Mucosa of stomach (tissue), 1 donor: ENCODE measurements at regions not wholly inside any gene's neighbourhood (a gene's known extent, or its start where the extent isn't known, plus 50 kb on each side); places are given as distances from the start of the nearest gene placed in this dataset.

ENCODE experiments used
- H3K27me3 ChIP-seq: one replicate; pipeline ENCODE4 v1.7.0; 2013; ENCODE audit warnings: mild to moderate bottlenecking, low read length; ENCODE audit not compliant: control insufficient read depth, insufficient read depth
- H3K36me3 ChIP-seq: one replicate; pipeline ENCODE4 v1.7.0; 2013; ENCODE audit warnings: low read length; ENCODE audit not compliant: control insufficient read depth, insufficient read depth
- H3K4me1 ChIP-seq: one replicate; pipeline ENCODE4 v1.7.0; 2013; ENCODE audit warnings: mild to moderate bottlenecking, low read length; ENCODE audit not compliant: control insufficient read depth, insufficient read depth
- H3K4me3 ChIP-seq: one replicate; pipeline ENCODE4 v1.7.0; 2013; ENCODE audit warnings: low read length
- H3K9ac ChIP-seq: one replicate; pipeline ENCODE4 v1.7.0; 2013; ENCODE audit warnings: mild to moderate bottlenecking, low read length, moderate library complexity
- H3K9me3 ChIP-seq: one replicate; pipeline ENCODE4 v1.7.0; 2013; ENCODE audit warnings: mild to moderate bottlenecking, low read length, moderate library complexity; ENCODE audit not compliant: control insufficient read depth
- donor health status: Pancreatic carcinoma.

DNA sequence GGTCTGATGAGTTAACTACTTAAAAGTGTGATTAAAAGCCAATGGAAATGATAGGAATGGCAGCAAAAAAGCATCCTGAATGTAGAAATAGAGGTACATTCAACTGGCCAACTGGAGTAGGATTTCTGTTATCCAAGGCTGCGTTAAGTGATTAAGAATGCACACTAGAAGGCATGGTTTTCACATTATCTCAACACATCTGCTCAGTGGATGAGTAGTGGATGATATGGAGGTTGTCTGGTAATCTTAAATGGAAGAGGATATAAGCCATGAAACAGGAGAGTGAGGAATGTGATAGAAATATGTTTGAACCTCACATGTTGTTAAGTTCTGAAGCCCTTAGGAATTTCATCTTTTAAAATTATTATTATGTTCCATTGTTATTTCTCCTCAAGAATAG is 839.9 kb downstream of the USP25 start:
- H3K36me3 ChIP-seq: no peaks in the 10 kb centered on the region
- H3K27me3 ChIP-seq: no peaks in the 10 kb centered on the region
- no peaks in the 10 kb centered on the region for H3K4me1 ChIP-seq
- no peaks in the 10 kb centered on the region for H3K9me3 ChIP-seq
- H3K9ac ChIP-seq: no peak overlapping the region
- no peak overlapping the region for H3K4me3 ChIP-seq

DNA sequence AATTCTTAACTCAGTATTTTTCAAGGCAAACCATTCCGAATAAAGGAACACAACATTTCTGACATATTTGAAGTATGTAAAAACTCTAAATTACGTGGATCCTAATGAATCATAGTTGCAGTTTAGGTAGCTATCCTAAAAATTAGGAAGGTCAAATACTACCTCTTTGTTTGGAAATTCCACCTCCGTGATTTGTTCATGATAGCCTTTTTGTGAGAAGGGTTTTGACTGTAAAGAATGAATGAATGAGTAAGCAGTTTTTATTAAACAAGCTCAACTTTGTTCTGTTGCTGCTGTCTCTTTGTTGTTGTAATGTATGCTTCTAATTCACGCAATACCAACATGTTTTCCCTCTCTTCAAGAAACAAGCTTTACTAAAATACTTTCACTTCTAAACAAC is 840.4 kb downstream of the USP25 start:
- Histone ChIP-seq H3K4me3 (no peak overlapping the region), H3K4me1 (no peaks in the 10 kb centered on the region), H3K36me3 (no peaks in the 10 kb centered on the region), H3K27me3 (no peaks in the 10 kb centered on the region), H3K9ac (no peak overlapping the region), H3K9me3 (no peaks in the 10 kb centered on the region)

DNA sequence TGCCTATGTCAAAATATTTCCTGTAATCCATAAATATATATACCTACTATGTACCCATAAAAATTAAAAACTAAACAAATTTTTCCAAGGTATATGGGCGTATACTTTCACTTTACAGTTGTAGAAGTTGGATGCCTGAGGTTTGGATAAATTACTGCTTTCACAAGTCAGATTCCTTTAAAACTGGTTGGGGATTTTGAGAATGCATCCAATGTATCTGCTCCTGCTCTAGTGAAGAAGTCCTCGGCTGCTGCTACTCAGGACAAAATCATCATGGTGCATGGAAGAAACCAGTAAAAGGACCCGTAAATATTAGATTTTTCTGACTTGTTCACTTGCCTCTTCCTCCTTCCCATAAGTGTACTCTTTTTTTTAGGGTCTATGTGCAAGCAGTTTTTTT is 841.1 kb downstream of the USP25 start:
- Histone ChIP-seq H3K27me3 (no peaks in the 10 kb centered on the region), H3K9ac (no peak overlapping the region), H3K4me1 (no peaks in the 10 kb centered on the region), H3K36me3 (no peaks in the 10 kb centered on the region), H3K9me3 (no peaks in the 10 kb centered on the region), H3K4me3 (no peak overlapping the region)

DNA sequence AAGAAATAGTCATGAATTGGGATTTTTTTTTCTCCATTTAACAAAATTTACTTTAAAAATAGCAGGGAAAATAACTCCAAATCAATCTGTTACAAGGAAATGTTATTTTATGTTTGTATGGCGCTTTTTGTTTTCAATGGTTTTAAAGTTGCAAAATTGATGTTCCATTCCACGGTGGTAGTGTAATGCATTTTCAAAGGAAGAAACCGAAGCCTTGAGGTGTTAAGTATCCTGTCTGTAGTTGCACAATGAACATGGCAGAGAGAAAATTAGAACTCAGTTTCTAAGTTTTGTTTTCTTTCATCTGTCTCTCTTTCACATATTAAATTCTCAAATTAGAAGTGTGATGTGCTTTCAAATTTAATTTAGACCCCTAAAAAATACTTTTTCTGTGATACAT is 841.8 kb downstream of the USP25 start:
- Histone ChIP-seq H3K9me3 (no peaks in the 10 kb centered on the region), H3K36me3 (no peaks in the 10 kb centered on the region), H3K9ac (no peak overlapping the region), H3K4me3 (no peak overlapping the region), H3K27me3 (no peaks in the 10 kb centered on the region), H3K4me1 (no peaks in the 10 kb centered on the region)

DNA sequence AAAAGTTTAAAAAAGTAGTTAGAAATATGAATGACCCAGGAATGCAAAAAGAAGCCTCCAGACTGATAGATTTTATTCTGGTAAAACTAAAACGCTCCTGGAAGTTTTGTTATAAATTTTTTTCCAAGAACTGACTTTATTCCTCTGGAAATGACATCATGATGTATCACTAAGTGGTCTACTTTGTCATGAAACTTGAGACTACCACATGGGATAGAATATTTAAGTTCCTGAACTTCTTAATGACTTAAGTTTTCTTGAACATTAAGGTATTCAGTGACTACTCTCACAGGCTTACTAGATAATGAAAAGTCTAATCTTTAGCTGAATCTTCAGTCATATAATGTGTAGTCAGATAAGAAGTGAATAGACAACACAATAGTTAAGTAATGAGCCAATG is 842.2 kb downstream of the USP25 start:
- Histone ChIP-seq H3K27me3 (no peaks in the 10 kb centered on the region), H3K4me1 (no peaks in the 10 kb centered on the region), H3K4me3 (no peak overlapping the region), H3K9ac (no peak overlapping the region), H3K36me3 (no peaks in the 10 kb centered on the region), H3K9me3 (no peaks in the 10 kb centered on the region)

DNA sequence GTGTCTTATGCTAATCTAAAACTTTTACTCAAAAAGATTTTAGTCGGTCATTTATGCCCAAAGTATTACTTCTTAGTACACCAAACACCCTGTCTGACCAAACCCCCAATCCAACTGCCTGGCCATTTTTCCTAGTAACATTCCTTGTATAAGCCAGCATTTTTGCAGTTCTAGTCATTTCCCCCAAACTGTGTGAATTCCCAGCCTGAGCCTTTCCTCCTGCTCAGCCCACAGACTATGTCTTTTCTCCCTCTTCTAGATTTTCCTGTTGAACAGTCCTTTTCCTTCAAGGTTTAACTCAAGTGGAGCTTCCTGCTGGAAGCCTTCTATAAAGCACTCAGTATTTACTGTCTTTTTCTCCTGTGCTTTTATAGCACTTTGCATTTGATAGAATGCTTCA is 843.8 kb downstream of the USP25 start:
- no peaks in the 10 kb centered on the region for H3K9me3 ChIP-seq
- no peaks in the 10 kb centered on the region for H3K27me3 ChIP-seq
- H3K36me3 ChIP-seq: no peaks in the 10 kb centered on the region
- H3K4me3 ChIP-seq: no peak overlapping the region
- no peaks in the 10 kb centered on the region for H3K4me1 ChIP-seq
- no peak overlapping the region for H3K9ac ChIP-seq

DNA sequence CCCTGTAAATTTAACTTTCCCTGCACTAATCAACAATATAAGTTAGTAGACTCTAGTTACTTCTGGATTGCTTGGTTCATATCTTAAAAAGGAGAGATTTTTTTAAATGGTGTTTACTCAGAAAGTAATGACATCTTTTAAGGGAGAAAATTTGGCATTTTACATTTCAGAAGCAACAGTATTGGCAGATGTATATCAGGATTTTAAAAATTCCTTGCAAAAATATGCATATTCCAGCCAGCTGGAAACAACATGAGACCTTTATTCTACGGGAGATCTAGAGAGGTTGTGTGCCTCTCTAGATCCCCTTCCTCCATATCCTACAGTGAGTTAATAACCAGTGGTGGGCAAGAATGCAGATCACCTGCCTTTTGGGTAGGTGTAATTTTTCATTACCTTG is 848.2 kb downstream of the USP25 start:
- no peaks in the 10 kb centered on the region for H3K4me1 ChIP-seq
- H3K4me3 ChIP-seq: no peak overlapping the region
- H3K9me3 ChIP-seq: no peaks in the 10 kb centered on the region
- H3K27me3 ChIP-seq: no peaks in the 10 kb centered on the region
- H3K9ac ChIP-seq: no peak overlapping the region
- H3K36me3 ChIP-seq: no peaks in the 10 kb centered on the region

DNA sequence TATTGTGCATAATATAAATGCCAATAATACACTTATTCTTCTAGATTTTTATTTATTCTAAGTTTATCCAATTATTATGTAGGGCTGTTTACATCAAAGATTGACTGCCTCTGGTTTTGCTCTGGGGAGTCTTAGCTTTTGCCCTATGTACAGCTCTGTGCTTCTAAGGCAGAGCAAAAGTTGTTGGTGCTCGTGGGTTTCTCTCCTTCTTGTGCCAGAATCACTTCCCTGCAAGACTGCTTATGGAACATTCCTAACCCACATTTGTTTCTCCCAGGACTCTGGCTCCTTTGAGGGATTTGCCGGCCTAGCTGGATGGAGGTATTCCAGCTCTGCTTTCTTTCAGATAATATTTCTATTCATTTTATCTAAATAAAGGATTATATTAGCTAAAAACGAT is 849.1 kb downstream of the USP25 start:
- Histone ChIP-seq H3K9ac (no peak overlapping the region), H3K4me1 (no peaks in the 10 kb centered on the region), H3K27me3 (no peaks in the 10 kb centered on the region), H3K9me3 (no peaks in the 10 kb centered on the region), H3K4me3 (no peak overlapping the region), H3K36me3 (no peaks in the 10 kb centered on the region)

DNA sequence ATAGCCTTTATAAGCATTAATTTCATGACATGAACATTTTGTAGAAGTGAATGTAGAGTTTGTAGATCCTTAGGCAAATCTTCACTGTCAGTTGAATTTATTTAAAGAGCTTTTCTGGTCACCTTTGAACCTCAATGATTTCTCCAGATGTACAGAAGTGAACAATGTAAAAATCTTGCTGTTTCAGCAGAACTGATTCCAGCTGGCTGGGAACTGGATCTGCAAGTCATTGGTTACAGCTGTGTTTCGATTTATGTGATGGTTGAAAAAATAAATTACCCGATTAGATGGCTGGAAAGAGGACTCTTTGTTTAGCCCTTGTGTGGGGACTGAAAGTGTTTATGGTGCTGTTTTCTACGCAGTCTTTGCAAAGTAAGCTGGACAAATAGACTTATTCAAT is 849.8 kb downstream of the USP25 start:
- Histone ChIP-seq H3K27me3 (no peaks in the 10 kb centered on the region), H3K36me3 (no peaks in the 10 kb centered on the region), H3K4me3 (no peak overlapping the region), H3K9me3 (no peaks in the 10 kb centered on the region), H3K4me1 (no peaks in the 10 kb centered on the region), H3K9ac (no peak overlapping the region)

DNA sequence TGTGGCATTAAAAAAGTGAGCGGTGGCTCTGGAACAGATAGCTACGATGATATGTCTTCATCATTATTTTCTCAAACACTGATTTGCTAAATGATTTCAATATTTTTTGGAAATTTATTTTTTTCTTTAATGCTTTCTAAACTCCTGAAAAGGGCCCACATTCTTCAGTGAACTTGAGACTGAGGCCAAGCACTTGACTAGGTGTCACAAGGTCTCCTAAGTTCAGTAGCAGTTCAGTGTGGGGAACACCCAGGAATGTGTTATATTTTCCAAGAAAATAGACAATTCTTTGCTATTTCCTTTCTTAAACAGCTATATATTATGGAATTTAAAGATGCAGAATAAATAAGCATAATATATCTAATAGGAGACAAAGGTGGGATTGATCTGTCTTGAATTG is 850.9 kb downstream of the USP25 start:
- no peaks in the 10 kb centered on the region for H3K9me3 ChIP-seq

DNA sequence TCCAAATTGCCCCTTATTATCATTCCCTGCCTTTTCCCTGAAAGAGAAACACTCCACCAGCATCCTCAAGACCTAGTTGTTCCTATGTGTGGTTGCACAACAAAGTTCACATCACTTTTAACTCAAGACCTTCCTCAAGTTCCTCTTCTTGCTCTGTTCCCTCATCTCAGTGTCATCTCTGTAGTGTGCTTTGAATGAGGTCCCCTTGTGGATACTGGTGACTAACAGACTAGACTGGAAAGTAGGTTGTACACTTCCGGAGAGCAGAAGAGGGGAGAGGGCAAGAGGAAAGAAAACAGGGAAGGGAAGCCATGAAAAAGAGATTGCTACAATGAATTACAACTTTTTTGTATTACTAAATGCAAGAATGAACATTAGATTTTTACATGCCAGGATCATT is 853.8 kb downstream of the USP25 start:
- Histone ChIP-seq H3K4me1 (no peaks in the 10 kb centered on the region), H3K4me3 (no peak overlapping the region)

More for the DNA sequence above, 850.9 kb downstream of the USP25 start:
- Histone ChIP-seq H3K4me3 (no peak overlapping the region), H3K36me3 (no peaks in the 10 kb centered on the region), H3K9ac (no peak overlapping the region), H3K4me1 (no peaks in the 10 kb centered on the region), H3K27me3 (no peaks in the 10 kb centered on the region)

DNA sequence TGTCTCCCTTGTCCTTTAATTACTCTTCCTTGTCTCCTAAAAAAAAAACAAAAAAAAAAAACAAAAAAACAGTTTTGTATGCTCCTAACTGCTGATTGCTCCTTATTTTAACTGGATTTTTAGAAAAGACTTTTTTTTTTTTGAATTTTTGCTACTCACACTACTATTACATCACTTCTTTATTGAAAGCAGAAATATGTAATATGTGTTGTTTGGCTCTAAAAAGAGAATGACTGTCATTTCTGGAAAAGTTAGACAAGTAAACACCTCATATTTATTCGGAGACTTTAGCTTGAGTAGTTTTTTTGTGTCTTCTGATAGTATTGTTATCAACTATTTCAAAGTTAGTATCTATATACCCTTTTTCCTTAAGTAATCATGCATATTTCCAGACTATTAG is 855.0 kb downstream of the USP25 start:
- H3K36me3 ChIP-seq: no peaks in the 10 kb centered on the region
- no peaks in the 10 kb centered on the region for H3K27me3 ChIP-seq
- H3K9me3 ChIP-seq: no peaks in the 10 kb centered on the region
- H3K4me3 ChIP-seq: no peak overlapping the region
- H3K9ac ChIP-seq: no peak overlapping the region
- no peaks in the 10 kb centered on the region for H3K4me1 ChIP-seq

More for the DNA sequence above, 853.8 kb downstream of the USP25 start:
- H3K9ac ChIP-seq: no peak overlapping the region
- H3K9me3 ChIP-seq: no peaks in the 10 kb centered on the region
- H3K27me3 ChIP-seq: no peaks in the 10 kb centered on the region
- no peaks in the 10 kb centered on the region for H3K36me3 ChIP-seq

DNA sequence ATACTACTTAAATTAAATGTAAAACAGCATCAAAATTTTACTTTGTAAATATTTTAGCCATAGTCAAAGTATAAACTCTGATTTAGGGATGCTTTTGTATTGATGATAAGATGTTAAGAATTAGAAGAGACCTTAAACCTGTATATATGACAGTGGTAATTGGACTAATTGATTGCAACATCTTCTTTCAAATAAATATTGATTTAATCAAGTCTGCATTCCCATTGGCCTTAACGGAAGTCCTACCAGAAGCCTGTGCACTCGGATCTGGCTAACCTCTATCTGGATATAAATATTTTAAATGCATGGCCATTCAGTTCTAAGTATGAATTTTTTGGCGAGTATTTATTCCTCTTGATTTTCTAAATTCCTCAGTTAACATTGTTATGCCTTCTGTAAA is 856.1 kb downstream of the USP25 start:
- H3K4me3 ChIP-seq: no peak overlapping the region
- H3K4me1 ChIP-seq: no peaks in the 10 kb centered on the region
- no peaks in the 10 kb centered on the region for H3K36me3 ChIP-seq
- H3K9me3 ChIP-seq: no peaks in the 10 kb centered on the region
- H3K9ac ChIP-seq: no peak overlapping the region
- H3K27me3 ChIP-seq: no peaks in the 10 kb centered on the region
